GM21360 (cell line): ENCODE measurements at regions not wholly inside any gene's neighbourhood (a gene's known extent, or its start where the extent isn't known, plus 50 kb on each side); places are given as distances from the start of the nearest gene placed in this dataset.

Source experiments
- ATAC-seq: cut with Tn5 transposase; IDR thresholded peaks from one replicate; pipeline ENCODE4 v1.9.1; 2021; ENCODE audit warnings: mild to moderate bottlenecking, moderate library complexity; ENCODE audit not compliant: unreplicated experiment

DNA sequence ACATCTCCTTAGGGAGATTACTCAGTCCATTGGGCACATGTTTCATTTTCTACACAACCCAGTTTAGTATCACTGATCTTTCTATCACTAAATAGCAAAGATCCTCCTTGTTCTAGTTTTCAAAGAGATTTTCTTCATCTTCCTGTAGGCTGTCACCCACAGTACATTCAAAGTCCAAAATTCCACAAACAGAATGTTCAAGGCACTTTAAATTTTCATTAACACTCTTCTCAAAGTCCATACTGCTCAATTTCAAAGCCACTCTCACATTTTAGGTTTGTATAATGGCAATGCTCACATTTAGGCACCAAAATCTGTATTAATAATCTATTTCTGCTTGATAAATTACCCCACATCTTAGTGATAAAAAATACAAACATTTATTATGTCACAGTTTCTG is 152.8 kb downstream of the FSIP2 start:
- no peak for ATAC-seq

DNA sequence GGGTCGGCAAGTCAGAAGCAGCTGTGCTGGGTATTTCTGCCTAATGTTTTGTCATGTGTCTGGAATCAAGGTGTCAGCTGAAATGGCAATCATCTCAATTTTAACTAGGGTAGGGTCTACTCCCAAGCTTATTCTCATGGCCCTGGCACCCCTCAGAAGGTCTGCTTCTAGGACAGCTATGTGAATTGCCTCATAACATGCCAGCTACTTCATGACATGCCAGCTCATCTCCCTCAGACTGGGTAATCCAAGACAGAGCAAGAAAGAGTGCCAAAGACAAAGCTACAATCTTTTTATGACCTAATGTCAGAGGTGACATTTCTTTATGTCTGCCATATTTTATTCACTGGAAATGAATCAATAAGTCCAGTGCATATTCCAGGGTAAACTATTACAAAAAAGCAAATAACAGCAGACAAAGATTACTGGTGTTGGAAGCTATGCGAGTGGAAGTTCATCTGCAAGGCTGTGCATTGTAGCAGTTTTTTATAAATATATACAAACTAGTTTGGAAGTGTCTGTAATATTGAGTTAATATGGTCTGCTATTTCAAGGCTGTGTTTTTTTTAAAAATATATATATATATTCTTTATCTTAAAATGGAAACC is 153.3 kb downstream of the FSIP2 start:
- ATAC-seq, result no peak

- no peak for ATAC-seq
Measured at GRCh38 chr2:185892484-185892883, 153.9 kb downstream of the FSIP2 start.

GRCh38 chr2:185894223-185894622 is 155.6 kb downstream of the FSIP2 start:
- ATAC-seq, result no peak

DNA sequence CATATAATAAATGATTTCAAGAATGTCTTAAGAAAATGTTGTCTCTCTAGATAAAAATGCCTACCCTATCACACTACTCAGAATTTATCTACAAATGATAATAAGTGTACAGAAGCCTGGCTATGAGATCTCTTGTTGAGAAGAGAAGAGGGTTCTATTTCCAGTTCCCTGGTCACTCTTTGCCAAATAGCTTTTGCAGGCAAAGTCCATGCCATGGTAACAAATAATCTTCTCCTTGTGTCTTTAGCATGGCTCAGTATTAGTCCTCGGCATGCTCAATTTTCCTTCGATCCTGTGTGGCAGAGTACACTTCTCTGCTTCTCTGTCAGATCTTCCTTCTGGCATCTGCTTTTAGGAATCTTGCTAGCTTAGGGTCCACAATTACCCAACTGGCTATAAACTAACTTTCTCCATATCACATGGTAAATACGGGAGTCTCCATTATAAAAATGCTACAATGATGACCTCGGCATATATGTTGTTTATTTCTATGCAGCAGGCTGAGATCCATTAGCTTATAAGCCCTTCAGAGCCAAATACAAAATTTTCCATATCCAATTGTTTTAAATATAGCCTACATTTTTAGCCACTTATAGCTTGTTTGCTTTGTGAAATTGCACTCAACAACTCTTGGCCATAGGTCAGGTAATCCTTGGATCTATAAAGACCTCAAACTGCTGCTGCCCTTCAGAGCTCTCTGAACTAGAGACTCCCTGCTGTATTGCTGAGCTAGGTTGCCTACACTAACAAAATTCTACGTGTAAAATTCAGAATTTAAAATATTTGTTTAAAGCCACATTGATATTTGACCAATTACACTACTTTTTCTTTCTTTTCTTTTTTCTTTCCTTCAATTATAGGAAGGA is 157.5 kb downstream of the FSIP2 start:
- no peak for ATAC-seq

GRCh38 chr2:185899366-185899765 is 160.8 kb downstream of the FSIP2 start:
- no peak for ATAC-seq

DNA sequence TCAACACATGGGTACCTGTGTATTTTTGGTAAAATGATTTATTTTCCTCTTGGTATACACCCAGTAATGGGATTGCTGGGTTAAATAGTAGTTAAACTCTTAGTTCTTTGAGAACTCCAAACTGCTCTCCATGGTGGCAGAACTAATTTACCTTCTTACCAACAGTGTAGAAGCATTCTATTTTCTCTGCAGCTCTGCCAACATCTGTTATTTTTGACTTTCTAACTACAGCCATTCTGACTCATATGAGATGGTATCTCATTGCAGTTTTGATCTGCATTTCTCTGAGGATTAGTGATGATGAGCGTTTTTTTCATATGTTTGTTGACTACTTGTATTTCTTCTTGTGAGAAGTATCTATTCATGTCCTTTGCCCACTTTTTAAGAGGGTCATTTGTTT is 180.6 kb downstream of the FSIP2 start:
- ATAC-seq, result no peak

- no peak for ATAC-seq
Measured at GRCh38 chr2:185921048-185921756, 182.6 kb downstream of the FSIP2 start.

- ATAC-seq, result no peak
Measured at GRCh38 chr2:185934232-185934631, 195.6 kb downstream of the FSIP2 start.

GRCh38 chr2:185939858-185940257 is 201.3 kb downstream of the FSIP2 start:
- no peak for ATAC-seq

DNA sequence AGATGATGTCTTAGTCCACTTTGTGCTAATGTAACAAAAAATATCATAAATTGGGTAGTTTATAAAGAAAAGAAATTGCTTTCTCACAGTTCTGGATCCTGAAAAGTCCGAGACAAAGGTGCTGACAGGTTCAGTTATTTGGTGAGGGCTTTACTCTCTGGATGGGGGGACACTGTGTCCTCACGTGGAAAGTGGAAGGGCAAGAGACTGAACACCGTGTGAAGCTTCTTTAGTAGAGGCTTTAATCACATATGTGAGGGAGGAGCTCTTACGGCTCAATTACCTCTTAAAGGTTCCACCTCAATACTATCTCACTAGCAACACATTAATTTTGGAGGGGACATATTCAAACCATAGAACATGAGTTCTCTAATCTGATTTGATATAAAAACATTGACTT is 204.3 kb downstream of the FSIP2 start:
- ATAC-seq, result no peak

- no peak for ATAC-seq
Measured at GRCh38 chr2:185947722-185948121, 209.1 kb downstream of the FSIP2 start.

GRCh38 chr2:185952100-185952499 is 213.5 kb downstream of the FSIP2 start:
- no peak for ATAC-seq

- no peak for ATAC-seq
Measured at GRCh38 chr2:185954389-185954788, 215.8 kb downstream of the FSIP2 start.

GRCh38 chr2:185955050-185955449 is 216.4 kb downstream of the FSIP2 start:
- no peak for ATAC-seq

GRCh38 chr2:185967335-185967734 is 228.7 kb downstream of the FSIP2 start:
- ATAC-seq, result no peak

DNA sequence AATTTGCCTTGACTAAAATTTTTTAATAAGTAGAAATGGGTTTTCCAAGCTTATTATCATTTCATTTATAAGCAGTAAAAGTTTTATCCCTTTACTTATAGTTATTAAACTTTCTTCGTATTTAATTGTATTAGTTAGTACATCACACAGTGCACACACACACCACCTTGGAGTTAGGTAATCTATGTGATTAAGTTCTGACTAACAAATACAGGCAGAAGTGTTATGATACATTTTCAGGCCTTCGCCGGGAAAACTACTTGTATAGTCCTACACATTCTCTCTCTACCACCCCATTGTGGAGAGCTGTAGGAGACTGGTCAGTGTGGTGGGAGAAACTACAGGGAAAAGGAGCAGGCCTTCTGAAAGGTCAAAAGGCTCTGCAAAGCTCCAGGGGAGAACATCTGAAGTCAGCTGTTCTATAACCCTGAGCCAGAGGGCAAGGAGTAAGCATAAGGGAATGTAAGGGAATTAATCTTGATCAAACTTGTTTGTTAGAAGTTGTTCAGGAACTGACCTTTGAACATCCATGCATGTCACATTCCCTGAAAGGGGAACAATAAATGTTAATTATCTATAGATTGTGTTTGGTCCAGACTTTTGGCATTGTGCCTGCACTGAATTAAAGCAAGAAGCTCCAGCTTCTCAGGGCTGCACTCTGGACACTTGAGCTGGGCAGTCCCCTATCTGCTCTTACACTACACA is 231.7 kb downstream of the FSIP2 start:
- ATAC-seq, result no peak

DNA sequence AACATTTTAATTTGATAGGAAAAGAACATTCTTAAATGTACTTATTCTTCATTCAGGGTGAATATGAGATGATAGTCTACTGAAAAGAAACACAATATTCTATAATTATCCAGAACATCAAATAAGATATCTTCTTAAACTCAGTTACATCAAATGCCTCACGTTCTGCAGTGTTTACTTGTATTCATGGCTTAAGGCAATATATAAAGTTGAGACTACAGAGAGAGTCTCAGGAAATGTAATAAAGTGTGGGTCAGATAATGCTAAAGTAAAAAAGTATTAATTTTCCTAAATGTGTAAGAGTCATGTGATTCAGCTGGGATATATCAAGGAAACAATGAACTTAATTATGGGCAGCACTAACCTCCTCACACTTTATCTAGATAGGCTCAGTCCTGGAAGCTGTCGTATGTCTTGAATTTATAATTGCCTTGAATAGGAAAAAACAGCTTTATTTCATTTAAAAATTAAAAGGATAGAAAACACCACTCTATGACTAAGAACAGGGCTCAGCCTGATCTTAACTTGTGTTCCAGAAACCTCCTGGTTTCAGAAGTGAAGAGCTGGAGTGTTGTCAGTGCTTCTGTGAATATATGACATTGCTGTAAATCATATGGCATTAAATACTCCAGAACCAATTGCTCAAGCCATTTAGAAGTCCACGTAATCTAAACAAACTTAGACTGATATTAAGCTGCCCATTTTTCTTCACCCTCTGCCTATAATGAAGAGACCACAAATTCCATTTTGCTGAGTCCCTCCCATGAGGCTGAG is 240.2 kb downstream of the FSIP2 start:
- no peak for ATAC-seq

GRCh38 chr2:185979546-185980071 is 241.0 kb downstream of the FSIP2 start:
- ATAC-seq, result no peak

DNA sequence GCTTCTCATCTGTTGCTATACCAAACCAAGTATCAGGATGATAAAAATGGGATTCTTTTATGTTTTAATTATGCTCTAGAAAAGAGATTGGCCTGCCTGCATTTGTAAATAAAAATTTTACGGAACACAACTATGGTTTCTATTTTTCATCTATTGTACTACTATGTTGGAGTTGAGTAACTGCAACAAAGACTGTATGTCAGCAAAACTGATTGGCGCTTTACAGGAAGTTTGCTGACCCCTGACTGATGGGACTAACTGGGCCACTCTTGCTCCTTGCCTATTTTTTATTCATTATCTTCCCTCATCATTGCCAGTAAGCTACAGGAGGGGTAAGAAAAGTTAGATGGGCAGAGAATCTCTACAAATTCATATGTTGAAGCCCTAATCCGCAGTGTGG is 242.3 kb downstream of the FSIP2 start:
- ATAC-seq, result no peak
